ENCODE measurements at regions not wholly inside any gene's neighbourhood (a gene's known extent, or its start where the extent isn't known, plus 50 kb on each side); places are given as distances from the start of the nearest gene placed in this dataset.

DNA sequence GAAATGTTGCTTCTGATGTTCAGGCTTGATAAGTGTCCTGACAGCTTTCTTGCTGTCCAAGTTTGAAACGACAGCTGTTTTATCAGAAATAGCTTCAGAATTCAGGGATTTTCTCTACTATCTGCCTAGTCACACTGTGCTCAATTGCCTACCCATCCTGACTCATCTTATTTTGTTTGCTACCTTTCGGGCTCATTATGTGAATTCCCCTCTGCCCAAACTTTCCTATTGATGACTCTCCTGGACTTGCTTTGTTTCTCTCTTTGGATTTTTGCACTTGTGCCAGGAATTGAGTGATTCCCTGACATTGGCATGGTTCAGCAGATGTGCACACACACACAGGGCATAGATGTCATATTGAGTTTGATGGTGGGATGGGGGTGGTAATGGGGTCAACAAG is 1052.6 kb upstream of the PIK3C3 start:
- Histone ChIP-seq H3K27ac (ENCODE audit: low read depth, low read length, poor library complexity, severe bottlenecking) (no peak overlapping the region), H2AFZ (ENCODE audit: low read length) (no peak overlapping the region), H3K9me3 (ENCODE audit: low read length) (no peaks in the 10 kb centered on the region), H3K4me1 (ENCODE audit: insufficient read depth, low read length, severe bottlenecking) (no peaks in the 10 kb centered on the region), H3K9me2 (ENCODE audit: low read depth, low read length) (no peaks in the 10 kb centered on the region), H3K27me3 (ENCODE audit: insufficient read depth, low read length) (no peaks in the 10 kb centered on the region), H3K4me3 (ENCODE audit: low read depth, low read length, poor library complexity, severe bottlenecking) (no peak overlapping the region), H4K20me1 (ENCODE audit: insufficient read depth, low read length) (no peaks in the 10 kb centered on the region), H3K9ac (ENCODE audit: low read length) (no peak overlapping the region), H3K36me3 (ENCODE audit: insufficient read depth, low read length) (no peaks in the 10 kb centered on the region), H3F3A (ENCODE audit: insufficient read depth, low read length) (no peaks in the 10 kb centered on the region), H3K79me2 (ENCODE audit: insufficient read depth, low read length) (no peaks in the 10 kb centered on the region), H3K4me2 (ENCODE audit: low read length) (no peak overlapping the region)
- no peak for TF ChIP-seq CTCF (IDR thresholded peaks at IDR 0.05; ENCODE audit: low read length)
- no peak for TF ChIP-seq EZH2 (IDR thresholded peaks at IDR 0.05; ENCODE audit: borderline replicate concordance, low read length)

- no peak overlapping the region for H3K4me2 ChIP-seq (ENCODE audit: low read length)
- H3K4me1 ChIP-seq (ENCODE audit: insufficient read depth, low read length, severe bottlenecking), result no peaks in the 10 kb centered on the region
- no peak overlapping the region for H3K9ac ChIP-seq (ENCODE audit: low read length)
- no peak overlapping the region for H2AFZ ChIP-seq (ENCODE audit: low read length)
- no peaks in the 10 kb centered on the region for H3K36me3 ChIP-seq (ENCODE audit: insufficient read depth, low read length)
- no peak overlapping the region for H3K4me3 ChIP-seq (ENCODE audit: low read depth, low read length, poor library complexity, severe bottlenecking)
- no peaks in the 10 kb centered on the region for H3K9me3 ChIP-seq (ENCODE audit: low read length)
- no peaks in the 10 kb centered on the region for H4K20me1 ChIP-seq (ENCODE audit: insufficient read depth, low read length)
- H3K9me2 ChIP-seq (ENCODE audit: low read depth, low read length), result no peaks in the 10 kb centered on the region
- H3K27me3 ChIP-seq (ENCODE audit: insufficient read depth, low read length), result no peaks in the 10 kb centered on the region
- H3K79me2 ChIP-seq (ENCODE audit: insufficient read depth, low read length), result no peaks in the 10 kb centered on the region
- TF ChIP-seq CTCF (IDR thresholded peaks at IDR 0.05; ENCODE audit: low read length) (no peak), EZH2 (IDR thresholded peaks at IDR 0.05; ENCODE audit: borderline replicate concordance, low read length) (no peak)
- H3F3A ChIP-seq (ENCODE audit: insufficient read depth, low read length), result no peaks in the 10 kb centered on the region
- H3K27ac ChIP-seq (ENCODE audit: low read depth, low read length, poor library complexity, severe bottlenecking), result no peak overlapping the region
Observed at GRCh38 chr18:40897884-40898283, 1057.2 kb upstream of the PIK3C3 start.

GRCh38 chr18:40883271-40883670 is 1071.8 kb upstream of the PIK3C3 start:
- Histone ChIP-seq H2AFZ (ENCODE audit: low read length) (no peak overlapping the region), H3K4me1 (ENCODE audit: insufficient read depth, low read length, severe bottlenecking) (no peaks in the 10 kb centered on the region), H3K36me3 (ENCODE audit: insufficient read depth, low read length) (no peaks in the 10 kb centered on the region), H3K9me2 (ENCODE audit: low read depth, low read length) (no peaks in the 10 kb centered on the region), H3K79me2 (ENCODE audit: insufficient read depth, low read length) (no peaks in the 10 kb centered on the region), H3K27me3 (ENCODE audit: insufficient read depth, low read length) (no peaks in the 10 kb centered on the region), H3K4me2 (ENCODE audit: low read length) (no peak overlapping the region), H3K9me3 (ENCODE audit: low read length) (no peaks in the 10 kb centered on the region), H3F3A (ENCODE audit: insufficient read depth, low read length) (no peaks in the 10 kb centered on the region), H3K9ac (ENCODE audit: low read length) (no peak overlapping the region), H3K4me3 (ENCODE audit: low read depth, low read length, poor library complexity, severe bottlenecking) (no peak overlapping the region), H3K27ac (ENCODE audit: low read depth, low read length, poor library complexity, severe bottlenecking) (no peak overlapping the region), H4K20me1 (ENCODE audit: insufficient read depth, low read length) (no peaks in the 10 kb centered on the region)
- TF ChIP-seq EZH2 (IDR thresholded peaks at IDR 0.05; ENCODE audit: borderline replicate concordance, low read length), result no peak

GRCh38 chr18:40882468-40882867 is 1072.6 kb upstream of the PIK3C3 start:
- Histone ChIP-seq H3K9me3 (ENCODE audit: low read length) (no peaks in the 10 kb centered on the region), H3K9ac (ENCODE audit: low read length) (no peak overlapping the region), H3K9me2 (ENCODE audit: low read depth, low read length) (no peaks in the 10 kb centered on the region), H3K27me3 (ENCODE audit: insufficient read depth, low read length) (no peaks in the 10 kb centered on the region), H3K4me1 (ENCODE audit: insufficient read depth, low read length, severe bottlenecking) (no peaks in the 10 kb centered on the region), H3K4me3 (ENCODE audit: low read depth, low read length, poor library complexity, severe bottlenecking) (no peak overlapping the region), H3K27ac (ENCODE audit: low read depth, low read length, poor library complexity, severe bottlenecking) (no peak overlapping the region), H3F3A (ENCODE audit: insufficient read depth, low read length) (no peaks in the 10 kb centered on the region), H3K79me2 (ENCODE audit: insufficient read depth, low read length) (no peaks in the 10 kb centered on the region), H2AFZ (ENCODE audit: low read length) (no peak overlapping the region), H3K36me3 (ENCODE audit: insufficient read depth, low read length) (no peaks in the 10 kb centered on the region), H3K4me2 (ENCODE audit: low read length) (no peak overlapping the region), H4K20me1 (ENCODE audit: insufficient read depth, low read length) (no peaks in the 10 kb centered on the region)
- TF ChIP-seq EZH2 (IDR thresholded peaks at IDR 0.05; ENCODE audit: borderline replicate concordance, low read length), result no peak
- no peak for TF ChIP-seq CTCF (IDR thresholded peaks at IDR 0.05; ENCODE audit: low read length)
